ENCODE measurements at regions not wholly inside any gene's neighbourhood (a gene's known extent, or its start where the extent isn't known, plus 50 kb on each side); places are given as distances from the start of the nearest gene placed in this dataset.

DNA sequence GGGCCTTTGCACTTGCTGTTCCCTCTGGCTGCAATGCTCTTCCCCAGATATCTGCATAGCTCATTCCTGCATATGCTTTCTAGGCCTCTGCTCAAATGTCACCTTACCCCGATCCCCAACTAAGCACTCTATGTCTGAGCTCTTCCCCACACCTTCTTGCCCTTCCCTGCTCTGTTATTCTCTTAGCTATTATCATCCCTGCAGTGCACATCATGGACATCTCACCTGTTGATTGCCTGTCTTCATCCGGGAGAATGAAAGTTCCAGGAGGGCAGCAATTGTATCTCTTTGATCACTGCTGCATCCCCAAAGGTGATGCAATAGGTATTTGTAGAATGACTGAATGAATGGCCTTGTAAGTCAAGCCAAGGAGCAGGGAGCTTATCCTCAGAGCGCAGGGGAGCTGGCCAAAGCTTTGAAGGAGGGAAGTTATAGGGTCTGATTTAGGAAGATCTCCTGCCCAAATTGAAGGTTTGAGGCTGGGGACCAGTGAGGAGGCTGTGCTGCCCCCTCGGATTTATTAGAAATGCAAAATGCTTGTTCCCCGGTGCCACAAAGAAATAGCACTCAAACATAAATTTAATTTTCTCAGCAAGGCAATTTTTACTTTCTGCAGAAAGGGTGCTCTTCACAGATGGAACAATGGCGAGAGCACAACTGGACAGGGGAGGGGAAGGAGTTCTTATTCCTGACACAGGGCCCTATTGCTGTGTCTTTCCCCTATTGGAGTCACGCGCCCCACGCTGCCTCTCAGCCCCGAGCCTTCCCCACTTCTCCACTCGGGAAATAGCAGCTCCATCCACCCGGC lies 631.1 kb downstream of the MATN1 start:
- TF ChIP-seq ZNF274 (IDR thresholded peaks at IDR 0.05; ENCODE audit: low read depth, low read length), result no peak
- TF ChIP-seq SUZ12 (IDR thresholded peaks at IDR 0.05; ENCODE audit: extremely low read depth, insufficient read depth, insufficient read length), result no peak

Data from NT2/D1 (cell line).